ENCODE measurements at regions not wholly inside any gene's neighbourhood (a gene's known extent, or its start where the extent isn't known, plus 50 kb on each side); places are given as distances from the start of the nearest gene placed in this dataset.
A peak's percentile ranks its signal among the peaks of the same experiment; 100 is the strongest.

GRCh38 chr15:70196372-70197316 lies 98.9 kb upstream of the TLE3 start:
- peak; percentile 82 for DNase-seq

GRCh38 chr15:70195587-70196305 lies 98.0 kb upstream of the TLE3 start:
- DNase-seq, result no peak

- DNase-seq, result no peak
These were observed 97.5 kb upstream of the TLE3 start for GRCh38 chr15:70195171-70195570.

- no peak for DNase-seq
These were observed 96.5 kb upstream of the TLE3 start for GRCh38 chr15:70194266-70194665.

- no peak for DNase-seq
These were observed 96.0 kb upstream of the TLE3 start for GRCh38 chr15:70193734-70194133.

- DNase-seq, result no peak
These were observed 94.8 kb upstream of the TLE3 start for GRCh38 chr15:70192490-70192889.

GRCh38 chr15:70192041-70192440 lies 94.3 kb upstream of the TLE3 start:
- no peak for DNase-seq

- no peak for DNase-seq
These were observed 93.2 kb upstream of the TLE3 start for GRCh38 chr15:70190965-70191364.

- DNase-seq, result no peak
These were observed 92.3 kb upstream of the TLE3 start for GRCh38 chr15:70189826-70190695.

- DNase-seq, result no peak
These were observed 90.6 kb upstream of the TLE3 start for GRCh38 chr15:70188286-70188685.

- DNase-seq, result no peak
These were observed 89.6 kb upstream of the TLE3 start for GRCh38 chr15:70187331-70187730.

- no peak for DNase-seq
These were observed 88.4 kb upstream of the TLE3 start for GRCh38 chr15:70186152-70186551.

GRCh38 chr15:70185251-70185711 lies 87.6 kb upstream of the TLE3 start:
- no peak for DNase-seq

GRCh38 chr15:70182858-70183695 lies 85.4 kb upstream of the TLE3 start:
- DNase-seq, result no peak

- no peak for DNase-seq
These were observed 84.0 kb upstream of the TLE3 start for GRCh38 chr15:70181626-70182255.

GRCh38 chr15:70180186-70180875 lies 82.6 kb upstream of the TLE3 start:
- no peak for DNase-seq

GRCh38 chr15:70179309-70179892 lies 81.7 kb upstream of the TLE3 start:
- no peak for DNase-seq

- no peak for DNase-seq
These were observed 80.8 kb upstream of the TLE3 start for GRCh38 chr15:70178335-70179084.

GRCh38 chr15:70172566-70173225 lies 75.0 kb upstream of the TLE3 start:
- DNase-seq, result no peak
